ENCODE measurements at regions not wholly inside any gene's neighbourhood (a gene's known extent, or its start where the extent isn't known, plus 50 kb on each side); places are given as distances from the start of the nearest gene placed in this dataset.

DNA sequence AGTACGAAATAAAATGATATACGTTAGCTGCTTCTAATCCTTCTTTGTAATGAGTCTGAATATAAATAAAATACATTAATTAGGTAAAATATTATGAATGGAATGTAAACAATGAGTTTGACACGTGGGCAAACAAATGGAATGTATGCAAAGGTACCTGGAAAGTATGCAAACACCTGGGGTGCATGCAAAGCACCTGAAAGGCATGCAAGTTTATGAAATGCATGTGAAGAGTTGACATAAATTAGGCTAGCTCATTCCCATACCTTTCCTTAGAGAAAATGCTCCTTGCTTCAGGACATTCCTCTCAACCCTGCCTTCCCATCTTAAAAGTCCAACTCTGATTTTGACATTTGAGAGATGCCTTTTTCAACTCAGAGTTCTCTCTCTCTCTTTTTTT lies 140.9 kb downstream of the EDN1 start:
- Histone ChIP-seq H3K4me3 (ENCODE audit: low read depth, low read length) (no peak overlapping the region), H3K27me3 (ENCODE audit: control insufficient read depth, insufficient read depth, low read length) (no peaks in the 10 kb centered on the region), H3K9me3 (ENCODE audit: control insufficient read depth, insufficient read depth, low read length) (no peaks in the 10 kb centered on the region), H3K27ac (ENCODE audit: low read depth, low read length) (no peak overlapping the region)
- TF ChIP-seq, protein P1, sequence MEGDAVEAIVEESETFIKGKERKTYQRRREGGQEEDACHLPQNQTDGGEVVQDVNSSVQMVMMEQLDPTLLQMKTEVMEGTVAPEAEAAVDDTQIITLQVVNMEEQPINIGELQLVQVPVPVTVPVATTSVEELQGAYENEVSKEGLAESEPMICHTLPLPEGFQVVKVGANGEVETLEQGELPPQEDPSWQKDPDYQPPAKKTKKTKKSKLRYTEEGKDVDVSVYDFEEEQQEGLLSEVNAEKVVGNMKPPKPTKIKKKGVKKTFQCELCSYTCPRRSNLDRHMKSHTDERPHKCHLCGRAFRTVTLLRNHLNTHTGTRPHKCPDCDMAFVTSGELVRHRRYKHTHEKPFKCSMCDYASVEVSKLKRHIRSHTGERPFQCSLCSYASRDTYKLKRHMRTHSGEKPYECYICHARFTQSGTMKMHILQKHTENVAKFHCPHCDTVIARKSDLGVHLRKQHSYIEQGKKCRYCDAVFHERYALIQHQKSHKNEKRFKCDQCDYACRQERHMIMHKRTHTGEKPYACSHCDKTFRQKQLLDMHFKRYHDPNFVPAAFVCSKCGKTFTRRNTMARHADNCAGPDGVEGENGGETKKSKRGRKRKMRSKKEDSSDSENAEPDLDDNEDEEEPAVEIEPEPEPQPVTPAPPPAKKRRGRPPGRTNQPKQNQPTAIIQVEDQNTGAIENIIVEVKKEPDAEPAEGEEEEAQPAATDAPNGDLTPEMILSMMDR (IDR thresholded peaks at IDR 0.05; ENCODE audit: low read depth, low read length), result no peak
- ChIA-PET POLR2A (no interaction called here), CTCF (no interaction called here)
- DNase-seq (ENCODE audit: low read depth, low spot score), result no peak

DNA sequence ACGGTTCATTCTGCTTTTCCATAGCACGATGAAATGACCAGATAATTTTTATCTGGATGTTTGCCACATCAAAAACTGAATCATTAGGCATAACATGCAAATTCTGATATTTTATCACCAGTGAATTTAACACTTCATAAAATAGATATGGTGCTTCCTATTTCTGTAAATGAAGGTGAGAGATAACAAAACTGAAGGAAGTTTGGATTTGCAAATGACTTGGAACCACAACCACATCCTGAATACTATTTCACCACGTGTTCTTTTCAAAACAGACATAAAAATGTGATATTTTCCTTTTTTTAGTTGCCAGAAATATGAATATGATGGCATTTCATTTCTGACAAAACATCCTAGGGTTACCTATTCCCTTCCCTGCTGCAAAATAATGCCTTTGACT lies 146.1 kb downstream of the EDN1 start:
- no peak overlapping the region for H3K4me3 ChIP-seq (ENCODE audit: low read depth, low read length)
- ChIA-PET CTCF (no interaction called here), POLR2A (no interaction called here)
- H3K27ac ChIP-seq (ENCODE audit: low read depth, low read length), result no peak overlapping the region
- H3K9me3 ChIP-seq (ENCODE audit: control insufficient read depth, insufficient read depth, low read length), result no peaks in the 10 kb centered on the region
- DNase-seq (ENCODE audit: low read depth, low spot score), result no peak
- TF ChIP-seq, protein P1 (IDR thresholded peaks at IDR 0.05; ENCODE audit: low read depth, low read length), result no peak
- H3K27me3 ChIP-seq (ENCODE audit: control insufficient read depth, insufficient read depth, low read length), result no peaks in the 10 kb centered on the region

DNA sequence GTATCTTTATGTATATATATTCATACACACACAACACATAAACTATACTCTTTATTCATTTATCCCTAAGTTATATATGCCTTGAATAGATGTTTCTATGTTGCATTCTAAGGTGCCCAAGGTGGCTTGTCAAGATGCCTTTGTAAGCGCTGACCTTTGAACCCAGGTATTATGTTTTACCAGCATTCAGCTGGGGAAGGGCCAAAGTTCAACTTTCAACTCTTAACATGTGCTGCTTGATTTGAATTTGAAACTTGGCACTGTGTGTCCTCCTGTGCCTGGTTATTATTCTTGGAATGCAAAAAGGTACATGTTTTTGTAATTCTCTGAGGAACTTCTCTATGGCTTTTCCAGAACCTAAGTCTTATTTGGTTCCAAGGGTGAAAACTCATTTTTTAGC lies 146.5 kb downstream of the EDN1 start:
- no peak overlapping the region for H3K27ac ChIP-seq (ENCODE audit: low read depth, low read length)
- ChIA-PET CTCF (no interaction called here), POLR2A (no interaction called here)
- H3K27me3 ChIP-seq (ENCODE audit: control insufficient read depth, insufficient read depth, low read length), result no peaks in the 10 kb centered on the region
- DNase-seq (ENCODE audit: low read depth, low spot score), result no peak
- H3K4me3 ChIP-seq (ENCODE audit: low read depth, low read length), result no peak overlapping the region
- H3K9me3 ChIP-seq (ENCODE audit: control insufficient read depth, insufficient read depth, low read length), result no peaks in the 10 kb centered on the region
- TF ChIP-seq, protein P1 (IDR thresholded peaks at IDR 0.05; ENCODE audit: low read depth, low read length), result no peak

DNA sequence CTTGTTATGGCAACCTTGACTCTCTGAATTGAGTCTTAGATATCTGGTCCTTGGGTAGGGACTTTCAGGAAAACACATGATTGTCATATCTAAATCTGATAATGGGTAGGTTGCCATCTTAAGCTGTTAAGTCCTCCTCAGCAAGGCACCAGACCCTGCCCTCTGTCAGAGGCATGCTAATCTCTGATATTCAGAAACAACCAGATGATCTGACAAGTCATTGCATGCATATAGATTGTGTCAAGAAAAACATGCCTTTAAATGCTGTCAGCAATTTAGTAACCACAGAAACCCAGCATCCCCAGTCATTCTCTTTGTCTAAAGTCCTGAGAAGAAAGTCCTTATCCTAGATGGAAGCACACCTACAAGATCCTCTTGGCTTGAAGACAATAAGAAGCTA lies 149.1 kb downstream of the EDN1 start:
- POLR2A ChIA-PET, result no interaction called here

DNA sequence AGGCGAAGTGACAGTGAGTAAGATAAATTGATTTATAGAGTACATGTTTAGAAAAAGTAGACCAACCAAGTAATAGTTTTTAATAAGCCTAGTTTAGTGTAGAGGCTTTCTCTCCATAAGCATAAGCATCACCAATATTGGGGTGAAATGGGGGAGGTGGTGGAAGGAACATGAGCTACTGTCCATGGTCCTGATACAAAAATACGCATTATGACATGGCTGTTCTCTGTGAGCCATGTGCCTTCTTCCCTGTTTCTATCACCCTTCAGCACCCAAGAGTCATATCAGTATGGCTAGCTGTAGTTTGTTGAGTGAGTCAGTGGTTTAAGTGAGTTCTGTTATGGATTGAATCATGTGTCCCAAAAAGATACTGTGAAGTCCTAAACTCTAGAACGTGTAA lies 150.8 kb downstream of the EDN1 start:
- H3K9me3 ChIP-seq (ENCODE audit: control insufficient read depth, insufficient read depth, low read length), result no peaks in the 10 kb centered on the region
- TF ChIP-seq, protein P1 (IDR thresholded peaks at IDR 0.05; ENCODE audit: low read depth, low read length), result no peak
- ChIA-PET POLR2A (no interaction called here), CTCF (interaction anchor here (2.1 kb wide), 1 partner anchor 151 kb away, joined by 8 read pairs; the partner anchor contains the start of gene EDN1)
- H3K27me3 ChIP-seq (ENCODE audit: control insufficient read depth, insufficient read depth, low read length), result no peaks in the 10 kb centered on the region
- DNase-seq (ENCODE audit: low read depth, low spot score), result no peak
- H3K27ac ChIP-seq (ENCODE audit: low read depth, low read length), result no peak overlapping the region
- H3K4me3 ChIP-seq (ENCODE audit: low read depth, low read length), result no peak overlapping the region

More for the DNA sequence above, 149.1 kb downstream of the EDN1 start:
- no peak overlapping the region for H3K4me3 ChIP-seq (ENCODE audit: low read depth, low read length)
- TF ChIP-seq, protein P1 (IDR thresholded peaks at IDR 0.05; ENCODE audit: low read depth, low read length), result no peak
- H3K27ac ChIP-seq (ENCODE audit: low read depth, low read length), result no peak overlapping the region
- no peaks in the 10 kb centered on the region for H3K9me3 ChIP-seq (ENCODE audit: control insufficient read depth, insufficient read depth, low read length)
- CTCF ChIA-PET, result interaction anchor here (2.1 kb wide), 1 partner anchor 149 kb away, joined by 8 read pairs; the partner anchor contains the start of gene EDN1
- no peaks in the 10 kb centered on the region for H3K27me3 ChIP-seq (ENCODE audit: control insufficient read depth, insufficient read depth, low read length)
- no peak for DNase-seq (ENCODE audit: low read depth, low spot score)

Data from AG04450 (cell line).